GM18858 (cell line): ENCODE measurements at regions not wholly inside any gene's neighbourhood (a gene's known extent, or its start where the extent isn't known, plus 50 kb on each side); places are given as distances from the start of the nearest gene placed in this dataset.
"Not testable (repeated sequence)": the region's sequence is repeated elsewhere in the genome, so short reads cannot be mapped to it uniquely, and the experiment has no call there.

ENCODE experiments used
- ATAC-seq: cut with Tn5 transposase; IDR thresholded peaks from one replicate; pipeline ENCODE4 v1.9.1; 2021; ENCODE audit not compliant: unreplicated experiment

DNA sequence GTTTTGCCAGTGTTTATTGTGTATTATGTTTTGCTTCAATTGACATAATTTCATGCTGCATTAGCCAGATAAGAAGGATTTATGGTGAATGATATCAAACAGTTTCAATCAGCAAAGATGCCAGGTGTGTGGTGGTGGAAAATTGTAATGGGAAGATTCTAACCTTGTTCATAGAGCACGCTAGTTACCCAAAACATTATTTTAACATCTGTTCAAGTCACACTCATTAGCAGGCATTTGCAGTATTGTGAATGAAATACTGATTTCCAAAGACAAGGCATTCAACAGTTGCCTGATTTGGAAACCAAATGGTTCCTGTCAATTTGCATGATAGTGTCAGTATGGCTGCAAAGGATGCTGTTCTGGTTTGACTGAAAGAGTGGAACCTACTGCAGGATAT is 129.7 kb downstream of the EPC1 start:
- ATAC-seq, result no peak

DNA sequence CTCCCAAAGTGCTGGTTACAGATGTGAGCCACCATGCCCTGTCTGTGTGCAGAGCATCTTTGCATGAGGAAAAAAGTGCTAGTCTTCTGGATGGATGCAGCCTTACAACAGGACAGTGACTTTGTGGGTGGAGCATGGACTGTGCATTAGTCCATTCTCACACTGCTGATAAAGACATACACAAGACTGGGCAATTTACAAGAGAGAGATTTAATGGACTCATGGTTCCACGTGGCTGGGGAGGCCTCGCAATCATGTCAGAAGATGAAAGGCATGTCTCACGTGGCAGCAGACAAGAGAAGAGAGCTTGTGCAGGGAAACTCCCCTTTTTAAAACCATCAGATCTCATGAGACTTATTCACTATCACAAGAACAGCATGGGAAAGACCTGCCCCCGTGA is 133.1 kb downstream of the EPC1 start:
- not testable (repeated sequence) for ATAC-seq

DNA sequence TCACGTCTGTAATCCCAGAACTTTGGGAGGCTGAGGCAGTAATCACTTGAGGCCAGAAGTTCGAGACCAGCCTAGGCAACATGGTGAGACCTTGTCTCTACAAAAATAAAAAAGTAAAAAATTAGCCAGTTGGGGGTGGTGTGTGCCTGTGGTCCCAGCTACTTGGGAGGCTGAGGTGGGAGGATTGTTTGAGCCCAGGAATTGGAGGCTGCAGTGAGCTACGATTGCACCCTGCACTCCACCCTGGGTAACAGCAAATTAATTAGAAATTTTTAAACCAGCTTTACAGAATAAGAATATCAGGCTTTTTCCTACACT is 136.0 kb downstream of the EPC1 start:
- no peak for ATAC-seq

DNA sequence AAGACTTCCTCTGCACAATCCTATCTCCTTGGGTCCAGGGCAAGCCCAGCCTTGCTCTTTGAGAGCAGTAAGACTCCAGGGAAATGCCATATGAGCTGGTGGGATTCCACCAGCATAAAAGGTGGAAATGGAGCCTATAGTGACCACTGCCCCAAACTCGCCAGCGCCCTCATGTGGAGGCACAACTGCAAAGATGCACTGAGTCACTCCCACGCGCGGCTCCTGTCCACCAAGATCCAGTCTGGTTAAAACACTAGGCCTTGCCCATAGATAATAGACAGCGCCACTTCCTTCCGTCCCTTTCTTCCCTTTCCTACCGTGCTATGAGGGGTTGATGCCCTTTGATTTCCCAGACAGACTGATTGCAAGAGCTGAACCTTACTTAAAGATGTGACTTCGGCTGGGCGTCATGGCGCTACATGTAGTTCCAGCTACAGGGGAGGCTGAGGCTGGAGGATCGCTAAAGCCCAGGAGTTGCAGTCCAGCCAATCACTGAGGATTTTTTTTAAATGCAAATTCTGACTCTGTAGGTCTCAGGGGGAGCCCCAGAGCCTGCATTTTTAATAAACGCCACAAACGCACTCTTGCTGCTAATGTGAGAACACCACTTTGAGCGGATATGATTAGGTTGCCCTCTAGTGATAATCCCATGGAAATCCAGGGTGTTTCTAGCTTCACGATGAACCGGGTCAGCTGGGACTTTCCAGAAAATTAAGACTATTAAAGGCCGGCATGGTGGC is 136.5 kb downstream of the EPC1 start:
- no peak for ATAC-seq

DNA sequence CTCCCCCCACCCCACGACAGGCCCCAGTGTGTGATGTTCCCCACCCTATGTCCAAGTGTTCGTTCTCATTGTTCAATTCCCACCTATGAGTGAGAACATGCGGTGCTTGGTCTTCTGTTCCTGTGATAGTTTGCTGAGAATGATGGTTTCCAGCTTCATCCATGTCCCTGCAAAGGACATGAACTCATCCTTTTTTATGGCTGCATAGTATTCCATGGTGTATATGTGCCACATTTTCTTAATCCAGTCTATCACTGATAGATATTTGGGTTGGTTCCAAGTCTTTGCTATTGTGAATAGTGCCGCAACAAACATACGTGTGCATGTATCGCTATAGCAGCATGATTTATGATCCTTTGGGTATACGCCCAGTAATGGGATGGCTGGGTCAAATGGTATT is 139.0 kb downstream of the EPC1 start:
- not testable (repeated sequence) for ATAC-seq

DNA sequence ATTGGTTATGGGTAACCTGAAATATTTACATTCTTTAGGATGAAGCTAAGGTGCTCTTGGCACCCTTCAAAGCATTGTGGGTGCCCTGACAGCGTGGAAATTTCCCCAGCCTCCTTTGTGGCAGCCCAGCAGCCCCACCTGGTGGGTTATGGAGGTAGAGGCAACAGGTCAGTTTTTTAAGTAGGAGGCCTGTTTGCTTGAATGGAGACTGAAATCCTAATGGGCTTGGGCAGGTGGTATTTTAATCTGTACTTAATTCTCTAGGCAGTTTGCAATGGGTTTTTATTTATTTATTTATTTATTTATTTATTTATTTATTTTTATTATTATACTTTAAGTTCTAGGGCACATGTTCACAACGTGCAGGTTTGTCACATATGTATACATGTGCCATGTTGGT is 139.4 kb downstream of the EPC1 start:
- peak; percentile 88 for ATAC-seq

DNA sequence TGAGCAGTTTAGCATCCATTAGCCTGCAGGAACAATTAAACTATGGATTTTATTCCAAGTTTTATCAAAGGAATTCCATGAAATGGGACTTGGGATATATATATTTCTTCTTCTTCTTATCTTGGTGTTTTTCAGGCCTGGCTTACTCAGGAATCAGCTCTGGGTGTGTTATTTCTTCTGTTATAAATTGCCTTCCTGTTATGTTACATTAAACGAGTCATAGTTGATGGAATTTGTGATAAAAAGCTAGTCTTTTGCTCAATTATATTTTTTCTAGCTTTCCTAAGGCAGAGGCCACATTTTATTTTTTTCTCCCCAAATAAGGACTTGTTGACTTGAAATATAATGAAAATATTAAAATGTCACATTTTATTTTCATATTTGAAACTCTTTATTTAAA is 141.3 kb downstream of the EPC1 start:
- ATAC-seq, result no peak

DNA sequence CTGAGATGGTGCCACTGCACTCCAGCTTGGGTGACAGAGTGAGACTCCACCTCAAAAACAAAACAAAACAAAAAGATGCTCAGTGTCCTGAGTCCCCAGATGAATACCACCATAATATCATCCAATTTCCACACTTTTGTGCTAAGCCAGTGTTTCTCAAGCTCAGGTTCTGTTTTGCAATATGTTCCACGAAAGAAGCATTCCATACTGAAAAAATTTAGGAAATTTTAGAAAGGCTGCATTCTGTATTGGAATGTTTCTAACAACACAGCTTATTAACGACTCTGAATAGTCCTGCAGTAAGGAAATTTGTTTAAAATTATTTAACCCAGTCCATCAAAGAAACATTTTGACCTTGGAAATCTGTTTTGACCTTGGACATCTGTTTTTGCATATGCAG is 142.4 kb downstream of the EPC1 start:
- no peak for ATAC-seq

DNA sequence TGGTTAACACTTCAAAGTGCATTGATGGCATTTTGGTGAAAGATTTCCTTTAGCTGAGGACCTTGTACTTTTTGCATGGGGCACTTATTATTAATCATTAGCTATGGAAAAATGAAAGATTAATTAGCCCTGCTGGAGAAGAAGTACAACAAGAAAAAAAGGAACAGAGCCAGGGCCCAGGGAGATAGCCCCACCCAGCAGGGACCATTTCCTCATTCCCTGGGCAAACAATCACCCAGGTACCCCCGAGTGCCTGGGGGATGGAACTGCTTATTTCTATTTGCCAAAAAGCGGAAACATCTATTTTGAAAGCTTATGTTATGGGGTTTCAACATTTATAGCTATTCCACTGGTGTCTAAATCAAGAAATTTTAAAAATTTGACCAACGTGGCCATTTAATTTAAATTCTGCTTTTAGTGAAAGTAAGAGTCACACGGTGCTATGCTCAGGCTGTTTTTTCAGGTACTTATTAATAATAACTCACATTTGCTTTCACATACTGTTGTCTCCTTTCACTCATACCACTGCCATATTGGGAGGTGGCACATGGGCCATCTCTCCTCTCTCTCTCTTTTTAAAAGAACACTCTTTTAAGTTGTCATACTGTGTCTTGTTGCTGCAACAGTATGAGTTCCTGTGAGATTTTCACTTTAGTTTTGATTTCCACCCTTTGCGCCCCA is 143.6 kb upstream of the KIF5B start:
- no peak for ATAC-seq

DNA sequence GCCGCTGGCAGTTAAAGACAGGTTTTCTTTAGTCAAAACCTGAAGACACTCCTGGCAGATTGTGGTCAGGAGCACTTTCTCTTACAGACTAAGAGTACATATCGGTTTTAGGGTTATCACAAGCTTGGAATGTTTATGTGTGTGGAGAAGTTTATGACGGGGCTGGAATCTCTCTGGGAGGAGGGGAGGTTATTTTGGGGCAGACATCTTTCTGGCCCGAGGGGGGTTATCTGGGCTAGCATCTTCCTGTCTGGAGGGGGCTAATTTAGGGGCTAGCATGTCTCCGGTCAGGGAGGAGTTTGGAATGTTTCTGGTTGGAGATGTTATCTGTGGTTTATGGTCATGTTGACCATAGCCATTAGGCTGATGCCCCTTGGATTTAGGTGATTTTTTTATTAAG is 141.2 kb upstream of the KIF5B start:
- ATAC-seq, result no peak

DNA sequence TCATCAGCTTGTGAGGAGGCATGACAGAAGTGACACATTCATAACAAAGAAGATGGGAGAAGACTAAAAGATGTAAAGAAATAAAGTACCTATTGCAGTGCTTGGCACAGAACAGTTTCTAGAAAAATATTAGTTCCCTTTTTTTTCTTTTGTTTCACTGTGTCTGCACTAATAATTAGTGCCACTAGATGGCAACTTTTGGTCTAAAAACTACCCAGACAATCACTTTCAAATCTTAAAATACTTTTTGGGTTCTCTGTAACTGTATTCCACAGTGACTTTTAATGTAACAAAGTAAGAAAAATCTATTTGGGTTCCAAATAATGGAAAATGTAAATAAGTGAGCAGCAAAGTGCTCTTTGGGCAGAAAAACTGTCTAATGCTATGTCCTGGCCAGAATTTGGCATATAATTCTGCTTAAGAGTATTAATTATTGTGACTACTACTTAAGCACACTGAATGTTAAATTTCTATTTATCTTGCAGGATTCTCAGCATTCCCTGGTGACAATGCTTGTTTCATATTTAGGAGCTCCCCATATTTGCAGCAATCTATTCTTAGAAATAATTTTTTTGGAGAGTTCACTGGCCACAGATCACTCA is 134.8 kb upstream of the KIF5B start:
- ATAC-seq, result peak; percentile 68

DNA sequence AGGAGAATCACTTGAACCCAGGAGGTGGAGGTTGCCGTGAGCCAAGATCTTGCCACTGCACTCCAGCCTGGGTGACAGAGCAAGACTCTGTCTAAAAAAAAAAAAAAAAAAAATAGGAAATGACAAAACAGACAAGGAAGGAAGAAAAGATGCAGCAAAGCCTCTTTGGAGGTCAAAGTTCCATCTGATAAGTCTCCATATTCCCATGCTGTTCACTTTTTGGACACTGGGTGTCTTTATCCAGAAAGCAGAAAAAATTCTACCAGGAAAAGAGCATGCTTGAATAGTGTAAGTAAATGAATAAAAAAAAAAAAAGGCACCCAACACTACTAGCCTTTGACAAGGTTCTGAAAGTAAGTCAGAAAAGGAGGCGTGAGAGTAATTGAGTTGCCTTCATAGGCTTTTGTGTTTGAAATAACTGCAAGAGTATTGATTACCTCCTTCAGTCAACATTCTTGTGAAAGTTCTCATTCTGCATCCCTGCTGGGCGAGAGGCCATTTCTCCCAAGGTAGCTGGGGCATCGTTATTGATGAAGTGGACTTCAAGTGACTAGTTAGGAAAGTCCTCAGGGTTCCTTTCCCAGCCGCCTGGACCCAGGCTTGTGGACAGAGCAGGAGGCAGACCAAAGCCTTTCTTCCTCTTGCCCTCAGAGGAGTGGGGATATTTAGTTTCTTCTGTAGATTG is 133.3 kb upstream of the KIF5B start:
- ATAC-seq, result no peak

DNA sequence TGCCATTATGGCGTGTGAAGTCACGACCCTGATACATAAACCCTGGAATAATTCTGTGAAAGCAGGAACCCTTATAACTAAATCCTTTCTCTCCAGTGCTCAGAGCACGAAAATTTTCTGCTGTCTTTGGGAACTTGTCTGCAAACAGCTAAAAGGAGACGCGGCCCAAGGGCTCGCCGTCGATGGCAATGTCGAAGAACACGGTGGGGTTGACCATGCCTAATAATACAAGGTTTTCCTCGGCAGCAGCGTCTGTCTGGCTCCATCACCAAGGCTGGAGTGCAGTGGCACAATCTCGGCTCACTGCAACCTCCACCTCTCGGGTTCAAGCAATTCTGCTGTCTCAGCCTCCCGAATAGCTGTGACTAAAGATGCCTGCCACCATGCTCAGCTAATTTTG is 132.4 kb upstream of the KIF5B start:
- not testable (repeated sequence) for ATAC-seq

DNA sequence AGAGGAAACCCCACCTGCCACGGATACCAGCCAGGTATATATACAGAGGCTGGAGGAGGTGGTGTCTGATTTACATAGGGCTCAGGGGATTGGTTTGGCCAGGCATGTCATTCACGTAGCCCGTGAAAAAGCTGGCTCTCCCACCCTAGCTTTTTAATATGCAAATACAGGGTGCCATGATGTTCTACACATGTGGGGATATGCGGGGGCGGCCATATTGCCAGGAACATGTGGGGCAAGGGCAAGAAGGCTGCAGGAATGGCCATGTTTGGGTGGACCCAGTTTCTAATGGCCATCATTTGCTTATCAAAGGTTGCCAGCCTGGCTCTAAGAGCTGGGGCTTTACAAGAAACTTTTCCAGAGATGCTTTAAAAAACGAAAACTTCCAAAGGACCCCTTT is 131.5 kb upstream of the KIF5B start:
- no peak for ATAC-seq

DNA sequence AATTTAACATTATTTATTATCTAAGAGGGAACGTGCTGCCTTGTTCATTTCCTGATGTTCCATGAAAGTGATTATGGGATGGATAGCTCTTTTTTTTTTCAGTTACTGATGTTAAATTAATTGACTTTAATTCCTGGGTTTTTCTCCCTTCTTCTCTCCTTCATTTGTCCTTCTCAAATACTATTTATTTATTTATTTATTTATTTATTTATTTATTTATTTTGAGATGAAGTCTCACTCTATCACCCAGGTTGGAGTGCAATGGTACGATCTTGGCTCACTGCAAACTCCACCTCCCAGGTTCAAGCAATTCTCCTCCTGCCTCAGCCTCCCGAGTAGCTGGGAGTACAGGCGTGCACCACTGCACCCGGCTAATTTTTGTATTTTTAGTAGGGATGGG is 127.4 kb upstream of the KIF5B start:
- ATAC-seq, result not testable (repeated sequence)

DNA sequence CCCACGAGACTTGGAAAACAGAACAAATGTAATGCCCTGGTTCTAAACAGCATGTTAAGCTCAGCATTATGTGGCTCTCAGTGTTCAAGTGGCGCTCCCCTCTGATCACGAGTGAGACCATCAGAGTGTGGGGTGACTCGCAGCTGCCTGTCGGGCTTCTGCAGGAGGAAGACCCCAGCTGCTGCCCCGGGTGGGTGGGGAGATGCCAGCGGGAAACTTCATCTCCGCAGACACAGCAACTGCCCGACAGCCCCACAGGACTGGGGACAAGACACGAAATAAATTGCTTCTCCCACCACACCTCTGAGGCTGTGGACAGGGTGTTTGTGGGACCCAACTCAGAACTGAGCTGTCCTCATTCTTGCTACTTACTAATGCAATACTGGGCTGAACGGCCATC is 126.3 kb upstream of the KIF5B start:
- ATAC-seq, result no peak

DNA sequence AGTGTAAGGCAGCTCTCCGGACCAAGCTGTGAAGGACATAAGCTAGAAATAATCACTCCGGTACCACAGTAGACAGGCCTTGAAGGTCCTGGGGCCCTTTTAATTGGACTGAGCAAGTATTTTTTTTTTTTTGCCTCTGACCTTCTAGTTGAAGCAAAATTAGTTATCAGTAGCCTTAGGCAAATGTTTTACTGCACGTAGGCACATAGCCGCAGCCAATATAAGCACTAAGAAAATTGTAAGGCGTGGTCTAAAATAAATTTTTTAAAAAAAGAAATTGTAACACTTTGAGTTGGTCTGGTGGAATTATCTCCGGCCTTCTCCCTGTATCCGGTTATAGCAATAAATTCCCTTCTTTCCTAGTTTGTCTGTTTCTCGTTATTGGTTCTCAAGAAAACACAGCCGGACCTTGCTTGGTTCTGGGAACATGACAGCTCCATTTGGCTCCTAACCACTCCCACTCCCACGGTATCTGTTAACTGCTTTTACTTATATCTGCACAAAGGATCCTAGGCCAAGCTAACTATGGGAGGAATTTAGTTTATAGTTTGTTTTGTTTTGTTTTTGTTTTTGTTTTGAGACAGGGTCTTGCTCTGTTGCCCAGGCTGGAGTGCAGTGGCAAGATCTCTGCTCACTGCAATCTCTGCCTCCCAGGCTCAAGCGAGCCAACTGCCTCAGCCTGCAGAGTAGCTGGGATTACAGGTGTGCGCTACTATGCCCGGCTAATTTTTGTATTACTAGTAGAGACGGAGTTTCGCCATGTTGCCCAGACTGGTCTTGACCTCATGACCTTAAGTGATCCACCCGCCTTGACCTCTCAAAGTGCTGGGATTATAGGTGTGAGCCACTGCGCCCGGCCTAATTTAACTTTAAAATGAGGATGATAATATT is 124.4 kb upstream of the KIF5B start:
- ATAC-seq, result no peak

DNA sequence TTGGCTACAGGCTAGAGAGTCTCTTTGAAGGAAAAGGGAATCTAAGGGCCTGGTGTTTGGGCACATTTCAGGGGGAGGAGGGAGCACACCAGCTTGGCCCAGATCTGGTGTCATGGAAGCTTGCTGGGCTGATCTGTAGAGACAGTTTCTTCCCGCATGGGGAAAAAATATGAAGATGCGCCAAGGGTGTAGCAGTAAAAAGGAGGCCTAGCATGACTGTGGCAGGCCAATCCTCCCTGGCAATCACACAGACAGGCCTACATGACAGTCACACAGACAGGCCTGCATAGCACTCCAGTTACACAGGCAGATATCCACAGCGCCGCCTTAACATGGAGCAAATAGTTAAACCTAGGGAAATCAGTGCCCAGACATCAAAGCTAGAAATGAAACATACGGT is 123.6 kb upstream of the KIF5B start:
- no peak for ATAC-seq

DNA sequence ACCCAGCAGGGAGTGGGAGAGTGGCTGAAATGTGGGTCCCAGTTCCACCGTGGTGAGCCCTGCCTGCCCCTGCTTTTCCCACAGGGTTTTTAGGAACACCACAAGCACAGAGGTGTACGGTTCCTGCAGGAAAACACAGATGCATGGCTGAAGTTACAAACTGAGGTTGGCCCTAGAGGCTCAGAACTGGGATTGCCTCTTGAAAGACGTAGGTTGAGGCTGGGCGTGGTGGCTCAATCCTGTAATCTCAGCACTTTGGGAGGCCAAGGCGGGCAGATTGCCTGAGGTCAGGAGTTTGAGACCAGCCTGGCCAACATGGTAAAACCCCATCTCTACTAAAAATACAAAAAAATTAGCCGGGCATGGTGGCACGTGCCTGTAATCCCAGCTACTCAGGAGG is 121.4 kb upstream of the KIF5B start:
- not testable (repeated sequence) for ATAC-seq

DNA sequence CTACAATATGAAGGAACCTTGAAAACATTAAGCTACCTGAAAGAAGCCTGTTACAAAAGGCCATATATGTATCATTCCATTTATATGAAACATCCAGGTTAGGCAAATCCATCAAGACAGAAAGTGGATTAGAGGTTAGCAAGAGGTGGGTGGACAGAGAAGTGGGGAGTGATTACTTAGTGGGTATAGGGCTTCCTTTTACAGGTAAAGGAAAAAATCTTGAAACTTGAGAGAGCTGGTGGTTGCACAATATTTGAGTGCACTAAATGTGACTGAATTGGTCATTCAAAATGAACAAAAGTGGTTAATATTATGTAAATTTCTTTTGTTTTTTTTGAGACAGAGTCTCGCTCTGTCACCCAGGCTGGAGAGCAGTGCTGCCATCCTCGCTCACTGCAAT is 119.4 kb upstream of the KIF5B start:
- ATAC-seq, result no peak

DNA sequence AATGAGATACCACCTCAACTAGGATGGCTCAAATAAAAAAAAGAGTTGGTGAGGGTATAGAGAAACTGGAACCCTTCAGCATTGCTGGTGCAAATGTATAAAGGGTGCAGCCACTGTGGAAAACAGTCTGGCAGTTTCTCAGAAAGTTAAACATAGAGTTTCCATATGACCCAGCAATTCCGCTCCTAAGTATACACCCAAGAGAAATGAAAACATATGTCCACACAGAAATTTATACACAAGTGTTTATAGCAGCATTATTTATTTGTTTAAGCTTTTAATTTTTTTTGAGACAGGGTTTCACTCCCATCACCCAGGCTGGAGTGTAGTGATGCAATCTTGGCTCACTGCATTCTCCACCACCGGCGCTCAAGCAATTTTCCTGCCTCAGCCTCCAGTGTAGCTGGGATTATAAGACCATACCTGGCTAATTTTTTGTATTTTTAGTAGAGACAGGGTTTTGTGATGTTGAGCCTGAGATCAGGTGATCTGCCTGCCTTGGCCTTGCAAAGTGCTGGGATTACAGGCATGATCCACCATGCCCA is 118.2 kb upstream of the KIF5B start:
- no peak for ATAC-seq
